Keratinocyte (primary cell): ENCODE measurements at regions not wholly inside any gene's neighbourhood (a gene's known extent, or its start where the extent isn't known, plus 50 kb on each side); places are given as distances from the start of the nearest gene placed in this dataset.

Experiments used
- DNase-seq: peaks from one replicate; pipeline ENCODE4 v3.0.0-alpha.2; 2011; ENCODE audit warnings: low read depth, missing footprints, low spot score
- FAIRE-seq: peaks from 2 replicates; lab custom pipeline; 2011; peaks lifted over from hg19 to GRCh38; lab: Jason Lieb, UNC
- H2AFZ ChIP-seq: 2 replicates; pipeline ENCODE4 v1.6.0; 2012; ENCODE audit warnings: low read length, control low read depth, inconsistent platforms; ENCODE audit not compliant: control insufficient read depth
- H3K27ac ChIP-seq: 2 replicates; pipeline ENCODE4 v1.5.1; 2011; ENCODE audit warnings: low read length; ENCODE audit not compliant: control insufficient read depth, insufficient read depth
- H3K27me3 ChIP-seq: 3 replicates; pipeline ENCODE4 v1.6.0; 2011; ENCODE audit warnings: low read length; ENCODE audit not compliant: control insufficient read depth, insufficient read depth; ENCODE audit errors: extremely low read depth
- H3K36me3 ChIP-seq, 2 experiments: 2 replicates in 1 of 2; 3 replicates in 1 of 2; pipeline ENCODE4 v1.5.1; 2011; ENCODE audit warnings: low read length in 2 of 2, mild to moderate bottlenecking in 1 of 2; ENCODE audit not compliant: control insufficient read depth in 2 of 2, insufficient read depth in 2 of 2; ENCODE audit errors: extremely low read depth in 1 of 2
- H3K4me1 ChIP-seq: 3 replicates; pipeline ENCODE4 v1.5.1; 2011; ENCODE audit warnings: low read length; ENCODE audit not compliant: control insufficient read depth, insufficient read depth; ENCODE audit errors: extremely low read depth
- H3K4me2 ChIP-seq: 3 replicates; pipeline ENCODE4 v1.6.0; 2011; ENCODE audit warnings: low read depth, low read length; ENCODE audit not compliant: control insufficient read depth, insufficient read depth; ENCODE audit errors: extremely low read depth
- H3K4me3 ChIP-seq, 3 experiments: fragments of 200-600 bp in 1 of 3; sonication (generic) in 1 of 3; 2 replicates in 2 of 3; 3 replicates in 1 of 3; pipeline ENCODE4 v1.5.1; 2011 to 2016; ENCODE audit warnings: low read length in 3 of 3, mild to moderate bottlenecking in 3 of 3, control low read depth in 2 of 3, inconsistent platforms in 1 of 3, low read depth in 1 of 3, mixed read lengths in 1 of 3, mixed run types in 1 of 3, moderate library complexity in 1 of 3; ENCODE audit not compliant: control insufficient read depth in 2 of 3, insufficient read depth in 2 of 3; ENCODE audit errors: extremely low read depth in 1 of 3
- H3K79me2 ChIP-seq: 2 replicates; pipeline ENCODE4 v1.6.0; 2012; ENCODE audit warnings: low read length; ENCODE audit not compliant: control insufficient read depth, insufficient read depth
- H3K9ac ChIP-seq: 3 replicates; pipeline ENCODE4 v1.6.0; 2011; ENCODE audit warnings: low read length; ENCODE audit not compliant: control insufficient read depth, insufficient read depth; ENCODE audit errors: extremely low read depth
- H3K9me1 ChIP-seq: 3 replicates; pipeline ENCODE4 v1.6.0; 2011; ENCODE audit warnings: low read length; ENCODE audit not compliant: control insufficient read depth, insufficient read depth; ENCODE audit errors: extremely low read depth
- H3K9me3 ChIP-seq: 2 replicates; pipeline ENCODE4 v1.5.1; 2012; ENCODE audit warnings: low read depth, low read length; ENCODE audit not compliant: control insufficient read depth
- H4K20me1 ChIP-seq: 3 replicates; pipeline ENCODE4 v1.6.0; 2011; ENCODE audit warnings: low read length; ENCODE audit not compliant: control insufficient read depth, insufficient read depth; ENCODE audit errors: extremely low read depth
- CTCF ChIP-seq, 3 experiments: IDR thresholded peaks in 1 of 3; conservative IDR thresholded peaks in 1 of 3; optimal IDR thresholded peaks in 1 of 3; 2 replicates in 2 of 3; 3 replicates in 1 of 3; pipeline versions ENCODE3 to v1.5.1; 2011; ENCODE audit warnings: low read length in 3 of 3, mild to moderate bottlenecking in 3 of 3, moderate library complexity in 2 of 3, control low read depth in 1 of 3, inconsistent platforms in 1 of 3; ENCODE audit not compliant: insufficient read depth in 2 of 3; ENCODE audit errors: extremely low read depth in 1 of 3
- EZH2 ChIP-seq: IDR thresholded peaks from one replicate; pipeline ENCODE4 v1.6.1; 2012; ENCODE audit warnings: inconsistent platforms, mild to moderate bottlenecking, low read length, moderate library complexity
- dilution Hi-C: fragments of 300-500 bp; cut with MboI; formaldehyde crosslinking; loops from one replicate; pipeline ENCODE4 v1.7.0; 2020; ENCODE audit warnings: low sequenced_read_pairs; ENCODE audit not compliant: extremely low pct_ligation_motif_present

GRCh38 chr11:71201936-71202597 lies 50.3 kb downstream of the SHANK2 start:
- H3K27me3 ChIP-seq = peaks cover 6% of the 10 kb centered on the region
- no peak overlapping the region for H3K9ac ChIP-seq
- no peaks in the 10 kb centered on the region for H3K36me3 ChIP-seq
- no peak overlapping the region for H3K4me2 ChIP-seq
- H3K27ac ChIP-seq = no peak overlapping the region
- H3K9me3 ChIP-seq = no peaks in the 10 kb centered on the region
- H3K4me3 ChIP-seq = no peak overlapping the region
- H3K4me1 ChIP-seq = no peaks in the 10 kb centered on the region
- H3K9me1 ChIP-seq = no peaks in the 10 kb centered on the region
- no peaks in the 10 kb centered on the region for H3K79me2 ChIP-seq
- TF ChIP-seq EZH2 (no peak), CTCF (optimal IDR thresholded peaks at IDR 0.05 in 1 of 3, IDR thresholded peaks at IDR 0.05 in 1 of 3, conservative IDR thresholded peaks at IDR 0.05 in 1 of 3; ENCODE audit: extremely low read depth in 1 of 3, insufficient read depth in 2 of 3, low read length in 3 of 3) (no peak)
- no peaks in the 10 kb centered on the region for H4K20me1 ChIP-seq
- FAIRE-seq = no peak
- DNase-seq = no peak
- dilution Hi-C loops = no loop called here
- H2AFZ ChIP-seq = no peak overlapping the region

- no peaks in the 10 kb centered on the region for H4K20me1 ChIP-seq
- no peaks in the 10 kb centered on the region for H3K9me1 ChIP-seq
- DNase-seq (no peak), FAIRE-seq (no peak)
- no peaks in the 10 kb centered on the region for H3K4me1 ChIP-seq
- H3K9ac ChIP-seq = no peak overlapping the region
- no peak overlapping the region for H3K4me2 ChIP-seq
- dilution Hi-C loops = no loop called here
- no peak for TF ChIP-seq CTCF (optimal IDR thresholded peaks at IDR 0.05 in 1 of 3, IDR thresholded peaks at IDR 0.05 in 1 of 3, conservative IDR thresholded peaks at IDR 0.05 in 1 of 3; ENCODE audit: extremely low read depth in 1 of 3, insufficient read depth in 2 of 3, low read length in 3 of 3)
- no peak for TF ChIP-seq EZH2
- no peak overlapping the region for H2AFZ ChIP-seq
- H3K9me3 ChIP-seq = no peaks in the 10 kb centered on the region
- H3K79me2 ChIP-seq = no peaks in the 10 kb centered on the region
- no peaks in the 10 kb centered on the region for H3K36me3 ChIP-seq
- no peaks in the 10 kb centered on the region for H3K27me3 ChIP-seq
- H3K4me3 ChIP-seq = no peak overlapping the region
- H3K27ac ChIP-seq = no peak overlapping the region
Measured at GRCh38 chr11:71201231-71201630, 51.1 kb downstream of the SHANK2 start.
